OCI-M1 (cell line): ENCODE measurements at regions not wholly inside any gene's neighbourhood (a gene's known extent, or its start where the extent isn't known, plus 50 kb on each side); places are given as distances from the start of the nearest gene placed in this dataset.

Source experiments
- DNase-seq: peaks from one replicate; lab custom pipeline; 2025; lab: John Stamatoyannopoulos, UW

DNA sequence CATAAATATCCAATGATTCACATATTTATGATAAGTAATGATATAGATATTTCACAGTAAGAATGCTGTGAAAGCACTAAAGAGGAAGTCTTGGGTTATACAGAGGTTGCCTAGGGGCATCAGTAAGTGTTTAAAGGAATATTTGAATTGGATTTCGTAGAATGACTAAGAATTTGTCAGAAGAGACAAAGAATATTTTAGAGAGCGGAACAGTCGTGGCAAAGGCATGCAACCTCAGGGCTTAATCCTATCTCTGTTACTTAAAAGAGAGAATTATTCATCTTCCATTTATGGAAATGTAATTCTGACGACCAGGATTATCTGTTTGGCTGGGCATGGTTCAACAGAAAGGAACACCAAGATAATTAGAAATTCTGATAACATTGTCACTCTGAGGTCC lies 171.9 kb upstream of the NR5A2 start:
- DNase-seq, result peak; percentile 45

DNA sequence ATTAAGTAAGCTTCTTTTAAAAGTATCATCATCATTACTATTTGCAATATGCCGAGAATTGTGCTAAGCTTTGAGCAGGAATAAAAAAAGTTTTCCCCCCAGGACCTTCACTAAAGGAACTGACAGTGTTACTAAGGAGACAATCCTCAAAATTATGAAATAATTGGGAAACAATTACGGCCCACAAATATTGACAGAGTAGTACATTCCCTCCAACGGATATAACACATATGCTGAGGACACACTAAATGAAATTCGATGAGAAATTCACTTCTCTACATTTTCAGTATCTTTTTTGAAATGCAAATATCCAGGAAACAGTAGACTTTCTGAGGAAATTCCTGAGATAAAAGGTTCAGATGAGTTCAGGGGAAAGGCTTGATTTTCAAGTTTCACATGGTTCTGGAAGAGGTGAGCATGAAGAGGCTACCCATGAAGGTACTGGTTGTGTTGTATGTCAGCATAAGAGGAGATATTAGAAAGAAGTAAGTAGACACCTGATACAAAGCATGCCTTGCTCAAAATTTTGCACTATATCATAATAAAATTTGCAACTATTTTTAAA lies 171.2 kb upstream of the NR5A2 start:
- DNase-seq, result no peak

DNA sequence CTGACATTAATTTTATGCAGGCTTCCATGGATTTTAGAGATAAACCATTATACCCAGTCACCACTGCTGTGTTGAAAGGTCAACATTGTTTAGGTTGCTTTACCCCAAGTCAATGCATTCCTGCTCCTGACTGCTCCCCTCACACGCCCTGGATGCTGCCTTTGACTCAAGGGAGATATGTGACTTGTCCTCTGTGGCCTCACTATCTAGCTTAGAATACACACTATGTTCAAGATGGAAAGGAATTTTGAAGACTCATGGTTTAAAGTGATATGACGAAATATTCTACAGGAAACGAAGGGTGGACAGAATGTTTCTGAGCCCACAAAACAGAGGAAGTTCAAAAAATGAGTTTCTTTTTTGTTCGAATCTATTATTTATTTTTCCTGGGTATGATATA lies 170.4 kb upstream of the NR5A2 start:
- peak; percentile 86 for DNase-seq

DNA sequence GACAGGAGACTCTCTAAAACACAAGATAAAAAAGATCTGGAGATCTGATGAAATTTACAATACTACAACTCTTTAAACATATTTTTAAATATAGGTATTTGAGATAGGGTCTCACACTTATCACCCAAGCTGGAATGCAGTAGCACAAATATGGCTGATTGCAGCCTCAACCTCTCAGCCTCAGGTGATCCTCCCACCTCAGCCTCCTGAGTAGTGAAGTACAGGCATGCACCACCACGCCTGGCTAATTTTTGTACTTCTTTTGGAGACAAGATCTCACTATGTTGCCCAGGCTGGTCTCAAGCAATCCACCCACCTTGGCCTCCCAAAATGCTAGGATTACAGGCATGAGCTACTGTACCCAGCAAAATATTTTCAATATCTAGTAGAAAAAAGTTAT lies 170.0 kb upstream of the NR5A2 start:
- DNase-seq, result no peak

DNA sequence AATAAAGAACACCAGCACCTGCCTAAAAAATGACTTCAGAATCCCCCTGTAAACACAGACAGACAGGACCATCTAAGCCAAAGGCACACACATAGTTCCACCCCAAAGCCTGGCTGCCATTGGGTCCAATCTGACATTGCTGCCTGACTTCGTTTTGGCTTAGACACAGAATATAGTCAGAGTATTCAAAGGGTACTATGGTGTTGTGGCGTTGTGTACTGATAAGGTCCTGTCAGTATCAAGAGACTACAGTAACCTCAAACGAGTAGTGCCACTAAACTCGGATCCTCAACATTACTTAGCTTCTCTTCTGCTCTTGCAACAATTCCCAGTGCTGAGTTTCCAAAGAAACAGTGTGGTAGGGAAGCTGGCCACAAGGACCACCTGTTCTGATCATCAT lies 169.3 kb upstream of the NR5A2 start:
- peak; percentile 70 for DNase-seq

DNA sequence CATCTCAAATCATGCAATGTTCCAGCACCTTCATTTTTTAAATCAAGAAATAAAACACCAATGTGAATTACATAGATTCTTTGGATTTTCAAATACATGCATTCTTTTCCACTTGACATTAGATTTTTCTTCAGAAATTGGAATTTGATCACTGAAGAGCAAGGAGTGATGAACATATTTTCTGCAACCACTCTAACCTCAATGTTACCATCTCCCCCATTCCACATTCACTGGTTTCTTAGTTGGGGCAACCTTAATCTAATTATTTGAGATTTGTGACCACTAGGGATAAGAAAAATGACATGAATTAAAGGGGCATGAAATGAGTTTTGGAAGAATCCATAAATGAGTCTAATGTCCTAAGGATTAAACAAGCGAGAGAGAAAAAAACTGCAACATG lies 168.7 kb upstream of the NR5A2 start:
- DNase-seq, result no peak

DNA sequence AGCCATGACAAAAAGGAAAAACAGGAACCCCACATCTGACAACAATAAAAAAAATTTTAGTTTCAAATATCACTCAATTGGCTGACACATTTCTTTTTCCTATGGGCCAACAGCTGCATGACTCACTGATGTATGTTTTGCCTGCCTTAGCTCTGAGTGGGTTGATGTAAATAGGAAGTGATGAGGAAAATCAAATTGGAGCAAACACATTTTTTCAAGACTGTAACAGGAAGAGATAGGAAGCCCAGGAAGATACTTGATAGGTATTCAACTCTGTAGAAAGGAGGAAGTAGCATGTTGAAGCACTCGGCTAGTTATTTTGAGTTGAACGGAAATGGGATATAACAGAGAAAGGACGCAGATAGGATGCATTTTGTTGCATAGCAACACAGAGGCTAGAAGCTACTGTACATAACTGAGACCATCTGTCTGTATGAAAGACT lies 168.0 kb upstream of the NR5A2 start:
- DNase-seq, result peak; percentile 79

DNA sequence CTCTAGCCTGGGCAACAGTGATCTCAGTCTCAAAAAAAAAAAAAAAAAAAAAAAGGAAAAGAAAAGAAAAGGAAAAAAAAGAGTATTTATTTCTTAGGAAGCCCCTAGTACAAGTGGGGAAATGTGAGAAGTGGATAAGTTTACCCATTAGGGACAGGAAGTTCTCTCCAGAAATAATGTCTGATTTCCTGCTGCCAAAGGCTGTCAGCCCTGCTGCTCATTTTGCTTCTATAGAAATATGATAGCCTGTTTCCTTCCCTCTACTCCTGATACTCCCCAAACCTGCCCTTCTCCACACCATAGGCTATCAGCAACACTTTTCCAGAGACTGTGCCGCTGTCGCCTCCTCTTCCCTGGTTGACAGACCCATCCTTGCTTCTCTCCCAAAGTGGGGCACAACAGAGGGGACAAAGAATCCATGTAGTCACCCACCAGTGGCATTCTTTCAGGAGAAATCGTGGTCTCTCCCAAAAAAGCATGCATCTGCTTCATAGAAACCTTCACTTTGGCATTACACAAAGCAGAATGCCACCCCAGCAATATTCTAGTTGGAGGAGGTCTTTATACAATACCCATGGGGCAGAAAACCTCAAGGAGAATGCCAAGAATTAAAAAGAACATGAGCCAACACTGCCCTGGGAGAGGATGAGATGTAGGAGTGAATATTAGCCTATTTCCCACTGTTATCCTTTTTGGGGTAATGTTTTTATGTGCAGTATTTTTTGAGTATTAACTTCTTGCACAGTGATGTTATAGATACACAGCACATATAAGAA lies 166.3 kb upstream of the NR5A2 start:
- DNase-seq, result no peak

DNA sequence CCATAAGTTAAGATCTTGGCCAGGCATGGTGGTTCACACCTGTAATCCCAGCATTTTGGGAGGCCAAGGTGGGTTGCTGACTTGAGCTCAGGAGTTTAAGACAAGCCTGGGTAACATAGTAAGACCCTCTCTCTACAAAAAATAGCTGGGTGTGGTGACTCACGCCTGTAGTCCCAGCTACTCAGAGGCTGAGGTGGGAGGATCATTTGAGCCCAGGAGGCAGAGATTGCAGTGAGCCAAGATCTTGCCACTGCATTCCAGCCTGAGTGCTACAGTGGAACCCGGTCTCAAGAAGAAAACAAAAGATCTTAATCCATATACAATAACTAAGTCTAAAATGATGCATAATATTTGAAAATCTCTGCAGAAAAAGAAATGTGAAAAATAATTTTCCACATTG lies 165.5 kb upstream of the NR5A2 start:
- DNase-seq, result no peak

DNA sequence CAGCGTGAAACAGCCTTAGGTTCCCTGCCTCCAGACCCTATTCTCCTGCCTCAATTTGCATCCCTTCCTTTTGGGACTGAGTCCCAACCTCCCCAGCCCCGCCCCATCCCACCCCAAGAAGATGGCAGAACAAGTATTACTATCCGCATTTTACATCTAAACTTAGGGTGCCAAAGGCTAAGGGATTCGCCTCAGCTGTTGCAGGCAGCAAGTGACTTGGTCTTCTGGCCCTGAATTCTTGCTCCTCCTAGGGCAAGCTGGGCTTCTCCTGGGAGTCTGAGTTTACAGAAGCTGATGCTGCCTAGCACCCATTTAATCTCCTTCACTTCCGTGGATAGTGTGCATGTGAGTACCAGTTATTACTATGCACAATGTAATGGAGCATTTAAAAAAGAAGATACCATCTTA lies 161.3 kb upstream of the NR5A2 start:
- DNase-seq, result no peak

DNA sequence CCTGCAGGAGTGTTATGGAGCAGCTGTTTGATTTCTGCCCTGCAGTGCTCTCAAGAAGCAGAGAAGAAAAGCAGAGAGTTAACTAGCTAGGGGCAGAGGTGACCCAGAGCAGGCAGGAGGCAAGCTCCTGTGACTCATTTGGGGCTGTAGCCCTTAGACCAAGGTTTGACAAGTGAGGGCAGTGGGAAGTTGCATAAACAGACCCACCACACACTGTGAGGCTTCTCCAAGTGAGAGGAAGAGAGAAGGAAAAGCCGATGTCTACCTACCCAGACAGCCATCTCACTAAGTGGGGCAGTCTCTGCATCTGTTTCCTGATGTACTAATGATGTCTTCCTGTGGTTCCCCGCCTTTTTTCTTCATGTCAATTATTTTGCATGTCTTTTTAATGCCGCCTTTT lies 159.9 kb upstream of the NR5A2 start:
- no peak for DNase-seq

DNA sequence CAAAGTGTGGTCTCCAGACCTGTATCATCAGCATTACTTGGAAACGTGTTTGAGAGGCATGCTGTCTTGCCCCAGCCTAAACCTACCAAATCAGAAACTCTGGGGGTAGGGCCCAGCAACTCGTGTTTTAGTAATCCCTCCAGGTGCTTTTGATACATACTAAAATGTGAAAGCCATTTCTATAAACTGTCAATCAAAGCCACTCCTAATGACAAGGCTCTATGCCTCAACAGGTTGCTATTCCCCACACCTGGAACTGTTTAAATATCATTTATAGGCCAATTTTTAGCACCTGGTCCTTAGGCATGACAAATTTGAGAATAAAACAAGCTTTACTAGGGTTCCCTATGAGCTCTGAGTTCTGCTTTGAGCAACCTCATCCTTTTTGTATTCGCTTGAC lies 158.7 kb upstream of the NR5A2 start:
- DNase-seq, result no peak

DNA sequence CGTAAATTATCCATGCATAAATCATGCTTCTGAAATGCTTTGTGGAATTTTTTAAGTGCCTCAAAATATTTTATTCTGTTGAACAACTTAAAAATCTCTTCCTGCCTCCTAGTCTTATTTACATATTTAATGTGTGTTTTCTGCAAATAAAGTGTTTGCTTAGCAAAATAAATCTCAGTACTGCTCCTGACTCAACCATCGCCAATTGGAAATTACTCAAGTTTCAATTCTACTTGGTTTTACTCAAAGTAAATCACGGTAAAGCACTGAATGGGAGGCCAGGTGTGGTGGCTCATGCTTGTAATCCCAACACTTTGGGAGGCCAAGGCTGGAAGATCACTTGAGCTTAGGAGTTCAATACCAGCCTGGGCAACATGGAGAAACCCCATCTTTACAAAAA lies 152.2 kb upstream of the NR5A2 start:
- DNase-seq, result no peak

DNA sequence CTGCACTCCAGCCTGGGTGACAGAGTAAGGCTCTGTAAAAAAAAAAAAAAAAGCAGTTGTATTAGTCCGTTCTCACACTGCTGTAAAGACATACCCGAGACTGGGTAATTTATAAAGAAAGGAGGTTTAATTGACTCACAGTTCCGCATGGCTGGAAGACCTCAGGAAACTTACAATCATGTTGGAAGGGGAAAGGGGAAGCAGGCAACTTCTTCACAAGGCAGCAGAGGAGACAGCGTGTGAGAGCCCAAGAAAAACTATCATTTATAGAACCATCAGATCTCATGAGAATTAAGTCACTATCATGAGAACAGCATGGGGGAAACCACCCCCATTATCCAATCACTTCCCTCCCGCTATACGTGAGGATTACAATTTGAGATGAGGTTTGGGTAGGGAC lies 151.7 kb upstream of the NR5A2 start:
- DNase-seq, result no peak

DNA sequence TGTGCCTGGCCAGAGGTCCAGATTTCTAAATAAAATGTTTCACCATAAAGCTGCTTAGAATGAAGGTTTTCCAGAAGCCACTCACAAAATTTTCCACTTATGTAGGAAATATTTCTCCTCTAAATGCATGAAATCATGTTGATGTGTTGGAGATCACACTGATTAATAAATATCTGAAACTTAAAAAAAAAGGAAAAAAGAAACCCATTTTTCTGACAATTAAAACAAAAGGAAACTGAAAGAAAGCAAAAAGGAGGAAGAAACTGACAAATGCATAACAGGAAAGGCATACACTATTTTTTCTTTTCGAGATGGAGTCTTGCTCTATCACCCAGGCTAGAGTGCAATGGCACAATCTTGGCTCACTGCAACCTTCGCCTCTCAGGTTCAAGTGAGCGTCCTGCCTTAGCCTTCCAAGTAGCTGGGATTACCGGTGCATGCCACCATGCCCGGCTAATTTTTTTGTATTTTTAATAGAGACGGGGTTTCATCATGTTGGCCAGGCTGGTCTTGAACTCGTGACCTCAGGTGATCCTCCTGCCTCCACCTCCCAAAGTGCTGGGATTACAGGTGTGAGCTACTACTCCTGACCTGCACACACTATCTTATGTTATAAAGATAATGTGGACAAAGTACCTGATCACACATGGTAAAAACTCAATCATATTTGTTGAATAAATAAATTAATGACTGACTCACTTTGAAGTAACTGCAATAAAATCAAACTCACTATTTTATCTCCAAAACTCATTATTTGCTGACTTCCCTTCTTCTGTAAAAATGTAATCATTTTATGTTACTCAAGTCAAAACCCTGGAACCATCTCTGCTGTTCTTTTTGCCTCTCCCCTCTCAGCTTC lies 149.8 kb upstream of the NR5A2 start:
- DNase-seq, result no peak

DNA sequence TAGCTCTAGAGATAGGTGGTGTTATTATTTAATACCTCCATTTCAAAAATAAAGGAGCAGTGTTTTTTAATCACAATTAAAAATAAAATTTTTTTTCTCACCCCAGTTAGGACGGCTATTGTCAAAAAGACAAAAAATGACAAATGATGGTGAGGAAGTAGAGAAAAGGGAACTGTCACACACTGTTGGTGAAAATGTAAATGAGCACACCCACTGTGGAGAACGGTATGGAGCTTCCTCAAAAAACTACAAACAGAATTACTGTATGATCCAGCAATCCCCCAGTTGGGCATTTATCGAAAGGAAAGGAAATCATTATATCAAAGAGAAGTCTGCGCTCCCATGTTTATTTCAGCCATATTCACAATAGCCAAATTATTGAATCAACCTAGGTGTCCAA lies 148.7 kb upstream of the NR5A2 start:
- no peak for DNase-seq

DNA sequence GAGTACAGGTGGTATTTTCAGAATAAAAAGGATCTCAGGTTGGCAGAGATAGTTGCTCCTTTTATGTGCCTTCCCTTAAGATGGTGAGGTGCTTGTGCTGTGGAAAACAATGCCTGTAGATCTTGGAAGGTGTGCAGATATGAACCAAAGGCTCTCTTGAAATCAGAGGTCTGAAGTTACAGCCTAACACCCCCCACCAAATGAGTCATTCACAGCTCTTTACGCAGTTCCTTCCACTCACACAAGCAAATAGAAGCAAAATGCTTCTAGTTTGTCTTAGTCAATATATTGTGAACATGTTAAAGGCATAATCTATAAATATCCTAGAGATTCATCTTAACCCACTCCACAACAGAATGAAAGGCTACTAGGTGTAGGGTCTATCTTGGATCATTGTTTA lies 128.9 kb upstream of the NR5A2 start:
- DNase-seq, result no peak

DNA sequence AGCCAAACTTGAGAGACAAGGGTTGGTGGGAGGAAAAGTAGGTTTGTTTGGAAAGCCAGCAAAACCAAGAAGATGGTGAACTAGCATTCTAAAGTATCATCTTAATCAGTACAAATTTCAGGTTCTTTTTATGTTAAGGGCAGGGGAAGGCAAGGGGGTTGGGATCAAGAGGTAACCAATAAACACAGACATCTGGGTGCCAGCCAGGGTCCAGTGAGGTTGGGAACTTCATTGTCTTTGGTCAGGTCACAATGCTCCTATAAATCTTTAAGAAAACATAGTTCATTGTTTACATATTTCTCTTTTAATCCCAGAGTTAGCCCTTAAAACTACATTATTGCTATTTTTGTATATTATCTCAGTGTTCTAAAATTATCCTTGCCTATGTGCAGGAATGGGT lies 126.2 kb upstream of the NR5A2 start:
- DNase-seq, result no peak

DNA sequence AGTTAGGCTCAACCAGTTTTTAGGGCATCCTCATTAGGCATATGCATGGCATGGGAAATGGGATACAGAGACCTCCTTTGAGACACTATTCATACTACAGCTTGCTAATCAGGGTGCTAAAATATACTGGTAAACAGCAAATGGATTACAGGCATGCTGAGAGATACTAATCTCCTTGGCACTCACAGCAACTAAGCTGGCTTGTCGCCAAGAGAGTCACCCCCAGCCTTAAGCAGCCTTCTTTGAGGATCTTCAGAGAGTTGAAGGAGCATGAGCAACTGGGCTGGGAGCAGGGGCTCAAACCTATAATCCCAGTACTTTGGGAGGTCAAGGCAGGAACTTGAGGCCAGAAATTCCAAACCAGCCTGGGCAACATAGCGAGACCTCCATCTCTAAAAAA lies 120.1 kb upstream of the NR5A2 start:
- DNase-seq, result no peak

DNA sequence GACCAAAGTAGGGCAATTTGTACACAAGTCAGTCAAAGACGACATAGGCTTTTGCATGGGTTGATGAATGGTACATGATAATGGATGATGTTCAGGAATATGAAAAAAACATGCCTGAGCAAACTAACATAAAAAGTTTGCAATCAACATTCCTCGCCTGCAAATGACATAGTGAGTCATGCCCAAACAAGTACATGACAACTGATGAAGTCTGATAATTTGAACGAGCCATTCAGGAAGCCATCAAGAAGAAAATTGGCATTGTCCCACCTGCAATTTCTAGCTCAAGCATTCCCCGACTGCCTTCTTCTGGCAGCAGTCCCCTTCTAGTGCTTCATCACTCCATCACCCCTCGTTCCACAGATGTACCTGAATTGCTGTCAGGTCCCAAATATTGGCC lies 118.4 kb upstream of the NR5A2 start:
- DNase-seq, result no peak

DNA sequence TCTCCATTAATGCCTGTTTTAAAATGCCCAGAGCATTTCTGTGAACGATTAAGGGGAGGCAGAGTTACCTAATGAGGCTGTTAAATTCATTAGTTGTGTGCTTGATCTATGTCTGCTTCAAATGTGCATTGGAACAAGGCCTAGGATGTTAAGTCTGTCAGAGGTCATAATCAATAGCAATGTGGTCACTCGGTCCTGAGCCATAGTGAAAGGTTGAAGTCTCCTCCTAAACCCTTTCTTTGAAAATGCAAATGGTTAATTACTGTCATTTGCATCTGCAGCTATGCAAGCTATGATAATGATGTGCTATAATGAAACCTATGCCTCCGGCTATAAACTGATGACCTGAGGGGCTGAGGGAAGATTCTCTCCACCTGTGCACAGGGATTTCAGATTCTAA lies 114.2 kb upstream of the NR5A2 start:
- DNase-seq, result no peak

DNA sequence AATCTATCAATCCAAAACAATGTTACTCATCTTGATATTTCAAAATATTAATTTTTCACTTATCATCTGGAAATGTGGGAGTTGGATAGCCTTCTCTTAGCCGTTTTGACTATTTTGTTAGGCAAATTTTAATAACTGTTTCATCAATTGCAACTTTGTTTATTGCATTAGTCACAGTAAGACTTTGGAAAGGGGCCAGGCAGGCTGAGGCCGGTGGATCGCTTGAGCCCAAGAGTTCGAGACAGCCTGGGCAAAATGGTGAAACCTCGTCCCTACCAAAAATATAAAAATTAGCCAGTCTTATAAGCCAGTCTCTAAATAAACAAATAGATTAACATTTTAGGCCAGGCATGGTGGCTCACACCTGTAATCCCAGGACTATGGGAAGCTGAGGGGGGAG lies 113.0 kb upstream of the NR5A2 start:
- DNase-seq, result no peak

DNA sequence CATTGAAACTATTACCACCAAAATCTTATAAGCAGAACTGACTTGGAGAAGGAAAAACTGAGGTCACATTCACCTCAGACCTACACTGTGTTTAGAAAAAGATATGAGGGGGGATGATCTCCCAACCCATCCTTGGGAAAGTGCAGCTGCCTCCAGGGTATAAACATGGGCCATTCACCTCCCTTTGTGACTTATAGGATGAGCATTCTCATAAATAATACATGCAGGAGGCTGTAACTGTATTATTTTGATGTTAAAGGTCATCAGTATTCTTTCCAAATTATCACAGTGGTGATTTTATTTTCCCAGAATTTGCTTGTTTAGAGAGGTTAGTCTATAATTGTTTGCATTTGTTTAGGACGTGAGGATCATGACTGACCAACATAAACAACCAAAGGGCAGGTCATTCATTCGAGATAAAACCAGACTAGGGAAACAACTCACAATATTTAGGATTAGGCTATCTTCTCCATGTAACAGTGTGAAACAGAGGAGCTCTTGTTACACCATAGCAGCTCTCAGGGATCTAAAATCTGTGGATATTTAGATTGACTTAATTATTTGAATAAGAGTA lies 109.2 kb upstream of the NR5A2 start:
- DNase-seq, result no peak
